ENCODE measurements at regions not wholly inside any gene's neighbourhood (a gene's known extent, or its start where the extent isn't known, plus 50 kb on each side); places are given as distances from the start of the nearest gene placed in this dataset.

- no peak overlapping the region for H3K9ac ChIP-seq (replicated peaks in 1 of 4; ENCODE audit: extremely low read depth in 1 of 4, low read depth in 3 of 4, low read length in 3 of 4)
- CTCF ChIA-PET (ENCODE audit: partially characterized antibody) = interaction anchor here (2.0 to 5.4 kb wide), 3 partner anchors 8 to 237 kb away, joined by 5 to 26 read pairs (median 17); no protein-coding TSS in a partner anchor
- FAIRE-seq = no peak
- TF ChIP-seq SP1 (IDR thresholded peaks at IDR 0.05; ENCODE audit: low read depth, low read length) = no peak
- no peak for TF ChIP-seq KDM5A (IDR thresholded peaks at IDR 0.05; ENCODE audit: low read length)
- no peak for TF ChIP-seq POLR2AphosphoS5 (IDR thresholded peaks at IDR 0.05; ENCODE audit: low read depth, low read length)
- no peak for TF ChIP-seq FOSL1 (IDR thresholded peaks at IDR 0.05; ENCODE audit: insufficient read depth, low read depth, low read length)
- no peak for TF ChIP-seq ZNF274 (IDR thresholded peaks at IDR 0.05; ENCODE audit: borderline replicate concordance, extremely low read depth, low read length)
- TF ChIP-seq BACH1 (IDR thresholded peaks at IDR 0.05; ENCODE audit: low read length) = no peak
- no peak for TF ChIP-seq EGR1 (IDR thresholded peaks at IDR 0.05; ENCODE audit: borderline replicate concordance, low read depth, low read length)
- TF ChIP-seq NANOG (IDR thresholded peaks at IDR 0.05; ENCODE audit: insufficient read depth, low read depth, low read length, poor library complexity, severe bottlenecking) = no peak
- TF ChIP-seq MAX (IDR thresholded peaks at IDR 0.05) = no peak
- TF ChIP-seq TEAD4 (IDR thresholded peaks at IDR 0.05; ENCODE audit: low read depth, low read length) = no peak
- no peak for TF ChIP-seq HDAC6 (IDR thresholded peaks at IDR 0.05; ENCODE audit: low read depth, low read length)
- TF ChIP-seq TBP (IDR thresholded peaks at IDR 0.05; ENCODE audit: low read depth, low read length) = no peak
- TF ChIP-seq ASH2L (IDR thresholded peaks at IDR 0.05; ENCODE audit: low read length) = no peak
- no peak for TF ChIP-seq CBX8 (IDR thresholded peaks at IDR 0.05; ENCODE audit: borderline replicate concordance, low read depth, low read length)
- no peak for TF ChIP-seq GTF2F1 (IDR thresholded peaks at IDR 0.05; ENCODE audit: borderline replicate concordance, low read depth, low read length)
- TF ChIP-seq CTBP2 (IDR thresholded peaks at IDR 0.05; ENCODE audit: borderline replicate concordance, insufficient read depth, insufficient read length, low read length) = no peak
Observed at GRCh38 chr3:193049935-193050334, 132.3 kb upstream of the MB21D2 start.

More at GRCh38 chr3:193049935-193050334, 132.3 kb upstream of the MB21D2 start:
- H3K4me1 ChIP-seq (replicated peaks in 1 of 4; ENCODE audit: control insufficient read depth in 3 of 4, insufficient read depth in 4 of 4, low read length in 3 of 4) = no peaks in the 10 kb centered on the region; a peak in 1 of 7 replicates
- no peaks in the 10 kb centered on the region for H3K9me3 ChIP-seq (ENCODE audit: insufficient read depth in 2 of 2, low read depth in 1 of 2, low read length in 1 of 2)
- H3K27ac ChIP-seq (ENCODE audit: low read depth, low read length) = no peak overlapping the region
- no peak overlapping the region for H2AK5ac ChIP-seq (ENCODE audit: low read depth, low read length)
- no peaks in the 10 kb centered on the region for H3K23me2 ChIP-seq (ENCODE audit: low read depth, low read length)
- H2BK5ac ChIP-seq (ENCODE audit: low read depth, low read length) = no peak overlapping the region
- H3K36me3 ChIP-seq (ENCODE audit: control insufficient read depth in 2 of 4, insufficient read depth in 4 of 4, low read length in 3 of 4) = no peaks in the 10 kb centered on the region
- no peak overlapping the region for H3K4ac ChIP-seq (replicated peaks; ENCODE audit: insufficient read length, low read depth, low read length)
- H2BK20ac ChIP-seq (ENCODE audit: low read length) = no peak overlapping the region
- H3K14ac ChIP-seq (ENCODE audit: insufficient read length) = no peak overlapping the region
- 92% methylated on average over 4 of the region's 4 CpGs; no CpG with 5 or more reads in 1 of the 2 experiments for WGBS, 2 experiments (ENCODE audit: extremely low coverage in 1 of 2, insufficient coverage in 1 of 2, insufficient read length in 1 of 2, insufficient replicate concordance in 2 of 2, low coverage in 1 of 2, low lambda C conversion rate in 2 of 2, missing lambda C conversion rate in 1 of 2)
- H2AFZ ChIP-seq (ENCODE audit: low read length) = no peak overlapping the region
- H2BK120ac ChIP-seq (replicated peaks; ENCODE audit: low read depth, low read length) = no peak overlapping the region
- H4K5ac ChIP-seq (ENCODE audit: insufficient read length, low read depth, low read length) = no peak overlapping the region
- no peak overlapping the region for H3K4me3 ChIP-seq (ENCODE audit: extremely low read depth in 1 of 4, insufficient read depth in 2 of 4, low read depth in 3 of 4, low read length in 4 of 4)
- H4K91ac ChIP-seq (replicated peaks; ENCODE audit: insufficient read length, low read length) = no peak overlapping the region
- no peaks in the 10 kb centered on the region for H3K79me1 ChIP-seq (ENCODE audit: low read depth, low read length)
- no peak overlapping the region for H4K8ac ChIP-seq (ENCODE audit: extremely low read depth, insufficient read depth, low read length)
- no peak for DNase-seq (ENCODE audit: low read depth in 1 of 2, low spot score in 2 of 2)
- no peak overlapping the region for H3K23ac ChIP-seq (ENCODE audit: insufficient read length)
- POLR2A ChIA-PET (ENCODE audit: partially characterized antibody) = no interaction called here
- no peak overlapping the region for H3K4me2 ChIP-seq (ENCODE audit: insufficient read depth in 1 of 2, low read depth in 2 of 2, low read length in 2 of 2)
- H2BK12ac ChIP-seq (ENCODE audit: low read depth, low read length) = no peak overlapping the region
- H3K18ac ChIP-seq (ENCODE audit: extremely low read depth, low read length) = no peak overlapping the region
- H3K79me2 ChIP-seq (ENCODE audit: control insufficient read depth in 1 of 2, insufficient read depth in 2 of 2, low read length in 2 of 2) = no peaks in the 10 kb centered on the region
- H4K20me1 ChIP-seq (replicated peaks in 1 of 2; ENCODE audit: control insufficient read depth in 1 of 2, insufficient read depth in 2 of 2, low read length in 2 of 2) = no peaks in the 10 kb centered on the region
- no peak overlapping the region for H3K56ac ChIP-seq (replicated peaks; ENCODE audit: insufficient read length, low read depth, low read length)
- H2BK15ac ChIP-seq (ENCODE audit: low read length) = no peak overlapping the region
- H3K27me3 ChIP-seq (replicated peaks in 1 of 4; ENCODE audit: control insufficient read depth in 3 of 4, extremely low read depth in 1 of 4, insufficient read depth in 3 of 4, low read length in 3 of 4) = no peaks in the 10 kb centered on the region
